ENCODE measurements at regions not wholly inside any gene's neighbourhood (a gene's known extent, or its start where the extent isn't known, plus 50 kb on each side); places are given as distances from the start of the nearest gene placed in this dataset.

DNA sequence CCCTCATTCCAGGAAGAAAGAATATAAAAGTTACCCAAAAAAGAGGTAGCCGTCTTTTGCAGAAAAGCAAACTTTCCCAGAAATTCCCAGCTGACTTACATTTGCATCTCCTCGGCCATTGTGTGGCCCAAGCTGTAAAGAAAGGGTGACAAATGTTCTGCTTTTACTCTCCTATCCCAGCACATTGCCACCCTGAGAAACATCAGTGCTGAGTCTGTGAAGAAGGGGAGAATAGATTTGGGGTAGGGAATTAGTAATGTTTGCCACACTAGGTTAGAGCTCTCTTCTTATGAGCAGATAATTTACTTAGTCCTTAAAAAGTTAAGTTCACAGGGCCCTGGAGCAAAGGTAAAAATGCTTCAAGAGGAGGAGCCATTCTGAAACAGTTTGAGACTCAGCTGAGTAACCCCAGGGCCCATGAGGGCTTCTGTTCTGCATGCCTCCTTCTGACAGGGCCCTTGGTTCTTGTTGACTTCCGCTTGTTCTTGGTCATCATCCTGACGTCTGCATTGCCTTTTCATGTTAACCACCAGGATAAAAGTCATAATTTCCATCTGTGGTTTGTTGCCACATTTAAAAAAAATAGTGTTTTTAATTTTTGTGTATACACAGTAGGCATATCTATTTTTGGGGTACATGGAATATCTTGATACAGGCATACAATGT is 550.7 kb downstream of the RNF144A start:
- no peak for DNase-seq
- 71 to 95% (median 88%) methylated on average over 4 of the region's 4 CpGs for WGBS, 4 donors
- peaks cover 0 to 5% (median 0%) of the 10 kb centered on the region in 3 donors for H3K9me3 ChIP-seq (replicated peaks in 1 of 3)
- no peaks in the 10 kb centered on the region for H3K27me3 ChIP-seq
- no peaks in the 10 kb centered on the region for H3K36me3 ChIP-seq (replicated peaks in 1 of 2)
- no peaks in the 10 kb centered on the region for H3K4me1 ChIP-seq (replicated peaks in 1 of 2)
- no peak for TF ChIP-seq POLR2A (IDR thresholded peaks at IDR 0.05)
- TF ChIP-seq CTCF (IDR thresholded peaks at IDR 0.05) = no peak
- no peak overlapping the region for H3K27ac ChIP-seq
- no peak overlapping the region for H3K4me3 ChIP-seq
- intact Hi-C loops (cut with DNase I) = no loop called here

DNA sequence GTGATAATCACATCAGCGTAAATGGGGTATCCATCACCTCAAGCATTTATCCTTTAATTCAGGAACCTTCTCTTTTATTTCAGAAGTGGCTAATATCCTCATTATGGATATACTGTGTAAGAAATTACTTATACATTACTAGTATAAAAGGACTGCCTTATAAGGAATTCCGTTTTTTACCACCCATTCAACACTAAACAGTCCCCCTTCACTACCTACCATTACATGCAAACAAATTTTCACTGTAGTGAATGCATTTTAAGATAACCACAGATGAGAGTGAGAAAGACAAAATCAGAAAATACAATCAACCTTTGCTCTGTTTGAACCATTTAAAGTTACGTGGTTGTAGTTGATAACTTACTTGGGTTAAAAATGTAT is 551.2 kb downstream of the RNF144A start:
- H3K27ac ChIP-seq = no peak overlapping the region
- no peak for DNase-seq
- no peak overlapping the region for H3K4me3 ChIP-seq
- H3K36me3 ChIP-seq (replicated peaks in 1 of 2) = no peaks in the 10 kb centered on the region
- H3K9me3 ChIP-seq (replicated peaks in 1 of 3) = peaks cover 0 to 2% (median 0%) of the 10 kb centered on the region in 3 donors
- no peaks in the 10 kb centered on the region for H3K27me3 ChIP-seq
- intact Hi-C loops (cut with DNase I) = no loop called here
- TF ChIP-seq POLR2A (IDR thresholded peaks at IDR 0.05) = no peak
- TF ChIP-seq CTCF (IDR thresholded peaks at IDR 0.05) = no peak
- H3K4me1 ChIP-seq (replicated peaks in 1 of 2) = no peaks in the 10 kb centered on the region
- 81 to 93% (median 85%) methylated on average over 3 of the region's 3 CpGs for WGBS, 4 donors

DNA sequence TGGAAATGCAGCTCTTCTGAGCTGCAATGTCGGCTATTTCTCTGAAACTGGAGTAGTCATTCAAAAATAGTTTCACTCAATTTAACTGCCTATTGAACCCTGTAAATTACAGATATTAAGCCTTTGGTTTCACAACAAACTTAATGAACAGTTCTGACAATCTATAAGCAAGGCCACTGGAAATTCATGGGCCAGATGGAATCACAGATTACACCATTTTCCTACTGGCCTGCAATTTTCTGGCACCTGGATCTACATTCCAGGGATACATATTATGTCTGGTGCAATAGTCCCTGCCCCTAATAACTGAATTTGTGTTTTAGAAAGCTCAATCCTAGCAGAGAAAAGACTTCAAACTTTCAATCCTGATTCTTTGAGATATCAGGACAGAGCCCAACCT is 551.7 kb downstream of the RNF144A start:
- Histone ChIP-seq H3K27me3 (no peaks in the 10 kb centered on the region), H3K36me3 (replicated peaks in 1 of 2) (no peaks in the 10 kb centered on the region), H3K9me3 (replicated peaks in 1 of 3) (no peaks in the 10 kb centered on the region), H3K4me3 (no peak overlapping the region), H3K27ac (no peak overlapping the region), H3K4me1 (replicated peaks in 1 of 2) (no peaks in the 10 kb centered on the region)
- no peak for TF ChIP-seq POLR2A (IDR thresholded peaks at IDR 0.05)
- TF ChIP-seq CTCF (IDR thresholded peaks at IDR 0.05) = no peak
- DNase-seq = no peak
- intact Hi-C loops (cut with DNase I) = no loop called here
- WGBS, 4 donors = 80 to 95% (median 89%) methylated on average over 1 of the region's 1 CpG

GRCh38 chr2:7471185-7471584 is 554.0 kb downstream of the RNF144A start:
- Histone ChIP-seq H3K4me1 (replicated peaks in 1 of 2) (no peaks in the 10 kb centered on the region), H3K4me3 (no peak overlapping the region), H3K9me3 (replicated peaks in 1 of 3) (no peaks in the 10 kb centered on the region), H3K27me3 (no peaks in the 10 kb centered on the region), H3K27ac (no peak overlapping the region), H3K36me3 (replicated peaks in 1 of 2) (no peaks in the 10 kb centered on the region)
- intact Hi-C loops (cut with DNase I) = no loop called here
- TF ChIP-seq POLR2A (IDR thresholded peaks at IDR 0.05) (no peak), CTCF (IDR thresholded peaks at IDR 0.05) (no peak)
- DNase-seq = no peak
- WGBS, 4 donors = 84 to 91% (median 90%) methylated on average over 2 of the region's 2 CpGs

Data from adrenal gland (tissue), 9 donors.